HL-60 (cell line): ENCODE measurements at regions not wholly inside any gene's neighbourhood (a gene's known extent, or its start where the extent isn't known, plus 50 kb on each side); places are given as distances from the start of the nearest gene placed in this dataset.
"Not testable (repeated sequence)": the region's sequence is repeated elsewhere in the genome, so short reads cannot be mapped to it uniquely, and the experiment has no call there.

Source experiments
- DNase-seq, 2 experiments: peaks; one replicate each; pipeline ENCODE4 v3.0.0-alpha.2; 2010 to 2020; ENCODE audit warnings: low read depth in 1 of 2, low spot score in 1 of 2
- H3K27ac ChIP-seq: fragments of 250-450 bp; sonication (Bioruptor Pico); replicated peaks from 2 replicates; pipeline ENCODE4 v1.5.1; 2020; ENCODE audit warnings: mild to moderate bottlenecking, moderate library complexity
- H3K27me3 ChIP-seq: fragments of 250-450 bp; sonication (Bioruptor Pico); 2 replicates; pipeline ENCODE4 v1.5.1; 2021; ENCODE audit warnings: mild to moderate bottlenecking, moderate library complexity; ENCODE audit not compliant: insufficient read depth, poor library complexity, severe bottlenecking
- H3K4me3 ChIP-seq: replicated peaks from 2 replicates; pipeline ENCODE4 v1.5.1; 2011; ENCODE audit warnings: mild to moderate bottlenecking, control low read depth, low read length; ENCODE audit not compliant: insufficient read depth
- GABPA ChIP-seq: IDR thresholded peaks from 2 replicates; pipeline ENCODE4 v1.6.1; 2012; ENCODE audit warnings: low read depth
- POLR2AphosphoS5 ChIP-seq: IDR thresholded peaks from 2 replicates; pipeline ENCODE4 v1.6.1; 2012; ENCODE audit warnings: low read depth
- SPI1 ChIP-seq: IDR thresholded peaks from 2 replicates; pipeline ENCODE4 v1.6.1; 2012; ENCODE audit warnings: low read depth, mild to moderate bottlenecking, borderline replicate concordance
- TF ChIP-seq, protein P1 (sequence below): IDR thresholded peaks from 2 replicates; pipeline ENCODE4 v1.6.1; 2012; ENCODE audit warnings: low read depth; ENCODE audit not compliant: insufficient replicate concordance
- TF ChIP-seq, protein P2 (sequence below): IDR thresholded peaks from one replicate; pipeline ENCODE4 v1.5.1; 2011; ENCODE audit warnings: low read length, control low read depth, inconsistent platforms; ENCODE audit not compliant: insufficient read depth

DNA sequence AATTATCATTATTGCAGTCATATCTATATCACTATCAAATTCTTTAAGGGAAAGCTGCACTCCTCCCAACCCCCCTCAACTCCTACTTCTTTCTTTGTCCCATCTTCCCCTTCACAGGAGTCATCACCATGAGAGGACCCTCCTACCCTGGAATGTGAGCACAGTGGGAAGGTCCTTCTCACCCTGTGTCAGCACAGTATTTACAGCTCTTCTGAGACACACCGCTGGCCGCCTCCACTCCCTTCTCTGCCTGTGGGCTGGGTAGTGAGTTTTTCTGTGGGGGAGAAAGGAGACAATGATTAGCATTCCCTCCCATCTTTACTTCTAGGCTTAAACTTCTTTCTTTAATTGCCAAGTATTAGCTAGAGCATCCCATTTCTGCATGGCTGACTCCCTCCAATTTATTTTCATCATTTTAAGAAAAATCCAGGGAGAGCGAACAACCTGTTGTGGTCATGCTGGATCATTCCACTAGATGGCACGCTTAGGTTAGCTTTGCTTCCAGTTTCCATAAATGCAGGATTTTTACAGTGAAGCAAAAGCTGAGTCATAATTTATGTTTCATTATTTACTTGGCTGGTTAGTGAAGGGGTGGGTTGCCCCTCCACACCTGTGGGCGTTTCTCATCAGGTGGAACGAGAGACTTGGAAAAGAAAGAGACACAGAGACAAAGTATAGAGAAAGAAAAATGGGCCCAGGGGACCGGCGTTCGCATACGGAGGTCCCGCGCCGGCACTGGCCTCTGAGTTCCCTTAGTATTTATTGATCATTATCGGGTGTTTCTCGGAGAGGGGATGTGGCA is 188.5 kb downstream of the ALX1 start:
- no peak overlapping the region for H3K27ac ChIP-seq

DNA sequence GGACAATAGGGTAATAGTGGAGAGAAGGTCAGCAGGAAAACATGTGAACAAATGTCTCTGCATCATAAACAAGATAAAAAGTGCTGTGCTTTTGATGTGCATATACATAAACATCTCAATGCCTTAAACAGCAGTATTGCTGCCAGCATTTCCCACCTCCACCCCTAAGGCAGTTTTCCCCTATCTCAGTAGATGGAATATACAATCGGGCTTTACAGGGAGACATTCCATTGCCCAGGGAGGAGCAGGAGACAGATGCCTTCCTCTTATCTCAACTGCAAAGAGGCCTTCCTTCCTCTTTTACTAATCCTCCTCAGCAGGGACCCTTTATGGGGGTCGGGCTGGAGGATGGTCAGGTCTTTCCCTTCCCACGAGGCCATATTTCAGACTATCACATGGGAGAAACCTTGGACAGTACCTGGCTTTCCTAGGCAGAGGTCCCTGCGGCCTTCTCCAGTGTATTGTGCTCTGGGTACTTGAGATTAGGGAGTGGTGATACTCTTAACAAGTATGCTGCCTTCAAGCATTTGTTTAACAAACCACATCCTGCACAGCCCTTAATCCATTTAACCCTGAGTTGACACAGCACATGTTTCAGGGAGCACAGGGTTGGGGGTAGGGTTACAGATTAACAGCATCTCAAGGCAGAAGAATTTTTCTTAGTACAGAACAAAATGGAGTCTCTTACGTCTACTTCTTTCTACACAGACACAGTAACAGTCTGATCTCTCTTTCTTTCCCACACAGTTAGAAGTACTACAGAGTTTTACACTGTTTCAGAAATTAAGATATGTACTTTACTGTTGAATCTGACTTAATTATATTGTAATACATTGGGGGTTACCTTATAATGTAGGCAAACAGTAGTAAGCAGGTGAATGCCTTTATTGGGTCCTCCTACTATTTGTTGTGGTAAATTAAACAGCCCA is 189.4 kb downstream of the ALX1 start:
- DNase-seq, H3K27me3 ChIP-seq, H3K27ac ChIP-seq, H3K4me3 ChIP-seq: not testable (repeated sequence)
- TF ChIP-seq, protein P1, sequence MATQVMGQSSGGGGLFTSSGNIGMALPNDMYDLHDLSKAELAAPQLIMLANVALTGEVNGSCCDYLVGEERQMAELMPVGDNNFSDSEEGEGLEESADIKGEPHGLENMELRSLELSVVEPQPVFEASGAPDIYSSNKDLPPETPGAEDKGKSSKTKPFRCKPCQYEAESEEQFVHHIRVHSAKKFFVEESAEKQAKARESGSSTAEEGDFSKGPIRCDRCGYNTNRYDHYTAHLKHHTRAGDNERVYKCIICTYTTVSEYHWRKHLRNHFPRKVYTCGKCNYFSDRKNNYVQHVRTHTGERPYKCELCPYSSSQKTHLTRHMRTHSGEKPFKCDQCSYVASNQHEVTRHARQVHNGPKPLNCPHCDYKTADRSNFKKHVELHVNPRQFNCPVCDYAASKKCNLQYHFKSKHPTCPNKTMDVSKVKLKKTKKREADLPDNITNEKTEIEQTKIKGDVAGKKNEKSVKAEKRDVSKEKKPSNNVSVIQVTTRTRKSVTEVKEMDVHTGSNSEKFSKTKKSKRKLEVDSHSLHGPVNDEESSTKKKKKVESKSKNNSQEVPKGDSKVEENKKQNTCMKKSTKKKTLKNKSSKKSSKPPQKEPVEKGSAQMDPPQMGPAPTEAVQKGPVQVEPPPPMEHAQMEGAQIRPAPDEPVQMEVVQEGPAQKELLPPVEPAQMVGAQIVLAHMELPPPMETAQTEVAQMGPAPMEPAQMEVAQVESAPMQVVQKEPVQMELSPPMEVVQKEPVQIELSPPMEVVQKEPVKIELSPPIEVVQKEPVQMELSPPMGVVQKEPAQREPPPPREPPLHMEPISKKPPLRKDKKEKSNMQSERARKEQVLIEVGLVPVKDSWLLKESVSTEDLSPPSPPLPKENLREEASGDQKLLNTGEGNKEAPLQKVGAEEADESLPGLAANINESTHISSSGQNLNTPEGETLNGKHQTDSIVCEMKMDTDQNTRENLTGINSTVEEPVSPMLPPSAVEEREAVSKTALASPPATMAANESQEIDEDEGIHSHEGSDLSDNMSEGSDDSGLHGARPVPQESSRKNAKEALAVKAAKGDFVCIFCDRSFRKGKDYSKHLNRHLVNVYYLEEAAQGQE = peak; percentile 55
- TF ChIP-seq SPI1 = peak; percentile 18; the same call in 1 of the 2 replicates

More for the DNA sequence above, 188.5 kb downstream of the ALX1 start:
- TF ChIP-seq, protein P1 = no peak
- TF ChIP-seq POLR2AphosphoS5 (no peak), SPI1 (no peak)
- TF ChIP-seq, protein P2, sequence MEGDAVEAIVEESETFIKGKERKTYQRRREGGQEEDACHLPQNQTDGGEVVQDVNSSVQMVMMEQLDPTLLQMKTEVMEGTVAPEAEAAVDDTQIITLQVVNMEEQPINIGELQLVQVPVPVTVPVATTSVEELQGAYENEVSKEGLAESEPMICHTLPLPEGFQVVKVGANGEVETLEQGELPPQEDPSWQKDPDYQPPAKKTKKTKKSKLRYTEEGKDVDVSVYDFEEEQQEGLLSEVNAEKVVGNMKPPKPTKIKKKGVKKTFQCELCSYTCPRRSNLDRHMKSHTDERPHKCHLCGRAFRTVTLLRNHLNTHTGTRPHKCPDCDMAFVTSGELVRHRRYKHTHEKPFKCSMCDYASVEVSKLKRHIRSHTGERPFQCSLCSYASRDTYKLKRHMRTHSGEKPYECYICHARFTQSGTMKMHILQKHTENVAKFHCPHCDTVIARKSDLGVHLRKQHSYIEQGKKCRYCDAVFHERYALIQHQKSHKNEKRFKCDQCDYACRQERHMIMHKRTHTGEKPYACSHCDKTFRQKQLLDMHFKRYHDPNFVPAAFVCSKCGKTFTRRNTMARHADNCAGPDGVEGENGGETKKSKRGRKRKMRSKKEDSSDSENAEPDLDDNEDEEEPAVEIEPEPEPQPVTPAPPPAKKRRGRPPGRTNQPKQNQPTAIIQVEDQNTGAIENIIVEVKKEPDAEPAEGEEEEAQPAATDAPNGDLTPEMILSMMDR = peak; percentile 53
- H3K27me3 ChIP-seq = no peaks in the 10 kb centered on the region
- H3K4me3 ChIP-seq = peak overlapping the region; percentile 12
- peak in 1 of 2 experiments; percentile 18 for DNase-seq

DNA sequence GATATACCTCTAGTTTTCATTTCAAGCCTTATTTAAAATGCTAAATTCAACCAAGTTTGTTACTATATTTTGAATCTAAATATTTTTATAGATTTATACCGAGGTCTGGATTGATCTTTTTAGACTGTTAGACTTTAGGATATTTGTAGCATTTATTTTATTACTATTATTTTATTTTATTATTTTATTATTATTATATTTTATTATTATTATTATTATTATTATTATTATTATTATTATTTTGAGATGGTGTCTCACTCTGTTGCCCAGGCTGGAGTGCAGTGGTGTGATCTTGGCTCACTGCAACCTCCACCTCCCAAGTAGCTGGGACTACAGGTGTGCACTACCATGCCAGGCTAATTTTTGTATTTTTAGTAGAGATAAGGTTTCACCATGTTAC is 195.3 kb downstream of the ALX1 start:
- not testable (repeated sequence) for H3K27ac ChIP-seq, H3K4me3 ChIP-seq, DNase-seq

DNA sequence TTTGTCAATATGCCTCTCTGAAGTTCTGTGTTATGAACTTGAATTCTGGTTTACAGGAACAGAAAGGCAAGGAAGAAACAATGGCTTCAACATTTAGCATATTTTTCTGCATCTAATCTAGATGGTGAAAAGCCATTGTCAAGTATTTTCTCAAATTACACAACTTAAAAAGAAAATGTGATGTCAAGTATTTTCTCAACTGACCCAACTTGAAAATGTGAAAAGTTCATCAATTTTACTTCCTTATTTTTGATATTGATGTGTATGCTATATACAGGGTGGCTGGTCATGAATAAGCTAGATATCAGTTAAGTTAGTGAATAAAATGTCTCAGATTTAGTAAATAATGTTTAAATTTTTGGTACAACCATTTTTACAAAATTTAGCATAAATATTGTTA is 196.7 kb downstream of the ALX1 start:
- DNase-seq = no peak
- no peak overlapping the region for H3K4me3 ChIP-seq
- no peak for TF ChIP-seq GABPA
- TF ChIP-seq, protein P1 = no peak
- TF ChIP-seq, protein P2 = no peak
- no peak for TF ChIP-seq SPI1
- TF ChIP-seq POLR2AphosphoS5 = no peak
- H3K27me3 ChIP-seq = no peaks in the 10 kb centered on the region
- no peak overlapping the region for H3K27ac ChIP-seq

More for the DNA sequence above, 195.3 kb downstream of the ALX1 start:
- H3K27me3 ChIP-seq = not testable (repeated sequence)
